Mesendoderm (in vitro differentiated cells): ENCODE measurements at regions not wholly inside any gene's neighbourhood (a gene's known extent, or its start where the extent isn't known, plus 50 kb on each side); places are given as distances from the start of the nearest gene placed in this dataset.

Experiments used
- DNase-seq: peaks from one replicate; pipeline ENCODE4 v3.0.0; 2013
- H2AK5ac ChIP-seq: 2 replicates; pipeline ENCODE4 v1.6.1; 2013; ENCODE audit warnings: low read length, inconsistent platforms
- H2BK120ac ChIP-seq: 2 replicates; pipeline ENCODE4 v1.6.1; 2013; ENCODE audit warnings: low read depth, mild to moderate bottlenecking, low read length, moderate library complexity, mixed read lengths
- H2BK15ac ChIP-seq: replicated peaks from 2 replicates; pipeline ENCODE4 v1.6.1; 2013; ENCODE audit warnings: low read depth, mild to moderate bottlenecking, moderate library complexity
- H2BK5ac ChIP-seq: 2 replicates; pipeline ENCODE4 v1.6.1; 2013; ENCODE audit warnings: low read length, inconsistent platforms
- H3K18ac ChIP-seq: 2 replicates; pipeline ENCODE4 v1.6.1; 2013; ENCODE audit warnings: mild to moderate bottlenecking, low read length, mixed read lengths
- H3K23ac ChIP-seq: one replicate; pipeline ENCODE4 v1.6.1; 2013; ENCODE audit warnings: low read length
- H3K27ac ChIP-seq: 2 replicates; pipeline ENCODE4 v1.5.1; 2013; ENCODE audit warnings: low read depth, mild to moderate bottlenecking, inconsistent platforms, low read length, moderate library complexity
- H3K27me3 ChIP-seq: 2 replicates; pipeline ENCODE4 v1.6.1; 2013; ENCODE audit warnings: low read length, control low read depth, mild to moderate bottlenecking, inconsistent platforms; ENCODE audit not compliant: insufficient read depth, poor library complexity
- H3K36me3 ChIP-seq: 2 replicates; pipeline ENCODE4 v1.6.1; 2013; ENCODE audit warnings: low read length, inconsistent platforms; ENCODE audit not compliant: control insufficient read depth, insufficient read depth
- H3K4ac ChIP-seq: one replicate; pipeline ENCODE4 v1.6.1; 2013; ENCODE audit warnings: low read depth, mild to moderate bottlenecking, low read length, moderate library complexity
- H3K4me1 ChIP-seq: 2 replicates; pipeline ENCODE4 v1.6.1; 2013; ENCODE audit warnings: low read depth, low read length, inconsistent platforms; ENCODE audit not compliant: control insufficient read depth
- H3K4me2 ChIP-seq: 2 replicates; pipeline ENCODE4 v1.6.1; 2013; ENCODE audit warnings: low read length
- H3K4me3 ChIP-seq: 2 replicates; pipeline ENCODE4 v1.5.1; 2013; ENCODE audit warnings: mild to moderate bottlenecking, low read length
- H3K56ac ChIP-seq: one replicate; pipeline ENCODE4 v1.6.1; 2013; ENCODE audit warnings: low read length
- H3K79me1 ChIP-seq: 2 replicates; pipeline ENCODE4 v1.6.1; 2013; ENCODE audit warnings: low read length, inconsistent platforms
- H3K79me2 ChIP-seq: 2 replicates; pipeline ENCODE4 v1.6.1; 2013; ENCODE audit warnings: mild to moderate bottlenecking, low read length; ENCODE audit not compliant: control insufficient read depth, insufficient read depth
- H3K9ac ChIP-seq: 2 replicates; pipeline ENCODE4 v1.6.1; 2013; ENCODE audit warnings: low read length, inconsistent platforms
- H4K5ac ChIP-seq: one replicate; pipeline ENCODE4 v1.6.1; 2013; ENCODE audit warnings: low read length
- H4K8ac ChIP-seq: one replicate; pipeline ENCODE4 v1.6.1; 2013; ENCODE audit warnings: low read depth, mild to moderate bottlenecking, control low read depth, low read length, moderate library complexity
- WGBS: extraction: QIAGEN DNeasy Blood & Tissue Kit; methylation state at CpG from one replicate; pipeline ENCODE4 v1.1.7; 2013; ENCODE audit warnings: low lambda C conversion rate, missing lambda C conversion rate; ENCODE audit not compliant: insufficient coverage; ENCODE audit errors: extremely low coverage; 5-methylcytosine and 5-hydroxymethylcytosine counted together

DNA sequence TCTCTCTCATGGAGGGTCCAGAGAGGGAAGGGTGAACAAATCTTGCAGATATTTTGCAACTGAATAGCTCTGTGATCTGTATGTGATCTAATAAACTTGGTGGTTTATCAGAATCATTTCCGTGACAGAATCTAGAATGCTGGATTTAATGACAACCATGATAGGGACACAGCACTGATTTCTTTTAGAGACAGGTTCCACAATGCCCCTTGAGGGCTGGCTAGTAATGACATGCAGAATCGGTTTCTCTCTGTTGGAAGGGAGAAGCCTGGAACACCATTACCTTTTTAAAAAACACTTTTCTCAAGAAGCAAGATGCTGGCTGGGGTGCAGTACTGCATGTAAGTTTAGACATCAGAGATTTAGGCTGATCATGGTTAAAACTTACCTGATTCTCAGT is 313.4 kb downstream of the CDH26 start:
- Histone ChIP-seq H2BK5ac (no peak overlapping the region), H3K23ac (no peak overlapping the region), H3K4me3 (no peak overlapping the region), H3K9ac (no peak overlapping the region), H2BK120ac (no peak overlapping the region), H3K36me3 (no peaks in the 10 kb centered on the region), H2AK5ac (no peak overlapping the region), H3K4me2 (no peak overlapping the region), H3K4me1 (no peaks in the 10 kb centered on the region), H4K5ac (no peak overlapping the region), H3K27me3 (no peaks in the 10 kb centered on the region), H3K79me2 (no peaks in the 10 kb centered on the region), H4K8ac (no peak overlapping the region), H3K4ac (no peak overlapping the region), H3K56ac (no peak overlapping the region), H3K79me1 (no peaks in the 10 kb centered on the region), H3K18ac (no peak overlapping the region), H3K27ac (no peak overlapping the region), H2BK15ac (no peak overlapping the region)
- peak; percentile 52 for DNase-seq
- no CpG with 5 or more reads among the region's 2 CpGs for WGBS

DNA sequence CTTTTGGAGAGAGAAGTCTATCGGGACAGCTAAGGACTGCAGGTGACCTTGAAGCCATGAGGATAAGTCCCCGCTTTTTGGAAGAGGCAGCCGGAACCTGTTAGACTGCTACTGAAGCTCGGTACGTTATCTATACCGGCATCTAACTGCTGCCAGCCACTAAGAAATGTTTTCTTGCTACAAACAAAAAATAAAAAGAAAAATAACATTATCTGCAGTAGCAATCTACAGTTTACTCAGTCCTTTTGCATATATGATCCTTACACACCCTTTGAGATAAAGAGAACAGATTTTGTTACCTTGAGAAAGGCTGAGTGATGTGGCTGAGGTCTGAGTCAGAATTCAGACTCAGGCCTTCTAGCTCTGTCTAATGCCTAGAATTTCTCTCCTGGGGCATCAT is 314.6 kb downstream of the CDH26 start:
- Histone ChIP-seq H3K79me1 (no peaks in the 10 kb centered on the region), H2BK5ac (no peak overlapping the region), H2BK15ac (no peak overlapping the region), H3K4me3 (no peak overlapping the region), H3K36me3 (no peaks in the 10 kb centered on the region), H3K4ac (no peak overlapping the region), H2BK120ac (no peak overlapping the region), H3K56ac (no peak overlapping the region), H3K18ac (no peak overlapping the region), H4K5ac (no peak overlapping the region), H3K27ac (no peak overlapping the region), H3K4me1 (no peaks in the 10 kb centered on the region), H3K79me2 (no peaks in the 10 kb centered on the region), H2AK5ac (no peak overlapping the region), H3K9ac (no peak overlapping the region), H4K8ac (no peak overlapping the region), H3K23ac (no peak overlapping the region), H3K4me2 (no peak overlapping the region), H3K27me3 (no peaks in the 10 kb centered on the region)
- DNase-seq = no peak
- no CpG with 5 or more reads among the region's 6 CpGs for WGBS

DNA sequence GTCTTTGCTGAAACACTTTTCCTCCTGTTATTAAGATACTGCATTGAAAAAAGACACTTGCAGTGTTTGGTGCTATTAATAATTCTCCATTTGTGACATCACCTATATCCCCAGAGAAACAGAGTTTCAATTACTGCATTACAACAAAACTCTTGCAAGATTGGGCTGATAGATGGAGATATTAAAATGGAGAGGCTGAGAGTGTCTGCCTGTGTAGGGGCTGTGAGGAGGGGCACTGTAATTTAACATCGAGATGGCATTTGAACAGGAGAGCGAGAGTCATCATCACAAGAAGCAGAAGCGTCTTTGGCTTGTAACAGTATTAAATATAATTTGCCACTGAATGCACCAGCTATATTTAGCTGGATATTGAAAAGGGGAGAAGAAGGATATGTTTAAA is 316.5 kb downstream of the CDH26 start:
- Histone ChIP-seq H3K79me2 (no peaks in the 10 kb centered on the region), H3K9ac (no peak overlapping the region), H2BK5ac (no peak overlapping the region), H4K8ac (no peak overlapping the region), H4K5ac (no peak overlapping the region), H3K4me1 (no peaks in the 10 kb centered on the region), H3K27ac (no peak overlapping the region), H2AK5ac (no peak overlapping the region), H3K4me3 (no peak overlapping the region), H3K27me3 (no peaks in the 10 kb centered on the region), H2BK15ac (no peak overlapping the region), H2BK120ac (no peak overlapping the region), H3K4ac (no peak overlapping the region), H3K18ac (no peak overlapping the region), H3K56ac (no peak overlapping the region), H3K4me2 (no peak overlapping the region), H3K36me3 (no peaks in the 10 kb centered on the region), H3K23ac (no peak overlapping the region), H3K79me1 (no peaks in the 10 kb centered on the region)
- no peak for DNase-seq
- no CpG with 5 or more reads among the region's 3 CpGs for WGBS

DNA sequence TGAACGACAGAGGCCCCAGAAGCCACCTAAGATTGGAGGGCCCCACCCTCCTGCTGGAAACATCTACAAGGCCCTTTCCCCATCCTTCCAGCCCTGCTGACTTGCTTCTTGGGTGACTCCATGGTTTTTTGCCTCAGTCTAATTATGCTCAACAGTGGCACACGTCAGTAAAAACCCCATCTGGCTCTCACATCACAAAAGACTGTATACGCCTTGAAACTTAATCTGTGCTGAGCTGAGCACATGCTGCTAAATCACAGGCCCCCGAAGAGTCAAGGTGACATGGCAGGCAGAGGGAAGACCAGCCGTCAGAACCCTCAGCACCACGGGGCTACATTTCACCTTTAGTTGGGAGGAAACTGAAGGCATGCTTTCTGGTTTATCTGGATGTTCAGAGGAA is 323.1 kb downstream of the CDH26 start:
- no peak overlapping the region for H2AK5ac ChIP-seq
- no peak overlapping the region for H3K9ac ChIP-seq
- no peak overlapping the region for H3K23ac ChIP-seq
- no peaks in the 10 kb centered on the region for H3K27me3 ChIP-seq
- H3K79me1 ChIP-seq = no peaks in the 10 kb centered on the region
- H3K4me3 ChIP-seq = no peak overlapping the region
- no peak for DNase-seq
- no peak overlapping the region for H3K56ac ChIP-seq
- H2BK5ac ChIP-seq = no peak overlapping the region
- no peak overlapping the region for H4K8ac ChIP-seq
- H3K79me2 ChIP-seq = no peaks in the 10 kb centered on the region
- H3K18ac ChIP-seq = no peak overlapping the region
- H3K4me2 ChIP-seq = no peak overlapping the region
- WGBS = no CpG with 5 or more reads among the region's 6 CpGs
- H3K4me1 ChIP-seq = no peaks in the 10 kb centered on the region
- H3K4ac ChIP-seq = no peak overlapping the region
- no peak overlapping the region for H2BK15ac ChIP-seq
- H2BK120ac ChIP-seq = no peak overlapping the region
- H4K5ac ChIP-seq = no peak overlapping the region
- H3K27ac ChIP-seq = no peak overlapping the region
- H3K36me3 ChIP-seq = no peaks in the 10 kb centered on the region

DNA sequence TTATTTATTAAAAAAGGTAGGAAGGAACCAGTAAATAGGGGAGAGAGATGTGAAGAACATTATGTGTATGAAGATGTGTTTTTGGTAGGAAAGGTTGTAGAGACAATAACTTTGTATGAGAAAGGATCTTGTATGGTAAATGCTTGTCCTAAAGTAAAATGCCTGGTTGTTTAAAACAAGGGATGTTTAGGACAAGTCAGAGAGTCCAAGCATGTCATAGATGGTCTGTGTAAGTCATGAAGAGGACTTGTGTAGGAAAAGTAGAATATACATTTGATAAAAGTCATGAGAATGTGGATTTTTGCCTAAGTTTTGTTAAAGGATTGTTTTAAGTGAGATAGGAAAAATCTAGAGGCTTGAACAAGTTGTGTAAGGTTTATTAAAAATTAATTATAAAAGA is 325.1 kb downstream of the CDH26 start:
- Histone ChIP-seq H2AK5ac (no peak overlapping the region), H3K4ac (no peak overlapping the region), H3K56ac (no peak overlapping the region), H4K8ac (no peak overlapping the region), H3K4me2 (no peak overlapping the region), H2BK120ac (no peak overlapping the region), H2BK15ac (no peak overlapping the region), H3K36me3 (no peaks in the 10 kb centered on the region), H4K5ac (no peak overlapping the region), H2BK5ac (no peak overlapping the region), H3K23ac (no peak overlapping the region), H3K27ac (no peak overlapping the region), H3K4me3 (no peak overlapping the region), H3K79me2 (no peaks in the 10 kb centered on the region), H3K4me1 (no peaks in the 10 kb centered on the region), H3K9ac (no peak overlapping the region), H3K18ac (no peak overlapping the region), H3K27me3 (no peaks in the 10 kb centered on the region), H3K79me1 (no peaks in the 10 kb centered on the region)
- peak; percentile 43 for DNase-seq

DNA sequence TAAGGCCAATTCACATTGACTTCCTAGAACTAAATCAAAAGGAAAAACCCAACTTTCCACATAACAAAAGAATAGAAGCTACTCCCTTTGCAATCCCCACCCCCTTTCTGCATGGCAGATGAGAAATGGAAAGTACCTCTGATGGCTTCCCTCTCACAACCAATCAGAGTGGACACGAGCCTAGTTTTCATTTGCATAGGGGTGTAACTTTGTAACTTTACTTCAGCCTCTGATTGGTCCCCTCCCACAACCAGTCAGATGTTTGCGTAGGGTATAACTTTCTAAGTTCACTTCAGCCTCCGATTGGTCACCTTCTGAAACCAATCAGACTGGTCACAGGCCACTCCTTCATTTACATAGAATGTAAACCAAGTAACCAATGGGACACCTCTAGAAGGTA is 328.5 kb downstream of the CDH26 start:
- DNase-seq = no peak
- Histone ChIP-seq H2AK5ac (no peak overlapping the region), H3K4me2 (no peak overlapping the region), H4K8ac (no peak overlapping the region), H4K5ac (no peak overlapping the region), H3K18ac (no peak overlapping the region), H3K4ac (no peak overlapping the region), H3K4me1 (no peaks in the 10 kb centered on the region), H2BK15ac (no peak overlapping the region), H3K27ac (no peak overlapping the region), H3K27me3 (no peaks in the 10 kb centered on the region), H3K56ac (no peak overlapping the region), H2BK5ac (no peak overlapping the region), H3K79me1 (no peaks in the 10 kb centered on the region), H3K36me3 (no peaks in the 10 kb centered on the region), H3K4me3 (no peak overlapping the region), H3K79me2 (no peaks in the 10 kb centered on the region), H3K23ac (no peak overlapping the region), H3K9ac (no peak overlapping the region), H2BK120ac (no peak overlapping the region)
- WGBS = no CpG with 5 or more reads among the region's 3 CpGs
